GM18505 (cell line): ENCODE measurements at regions not wholly inside any gene's neighbourhood (a gene's known extent, or its start where the extent isn't known, plus 50 kb on each side); places are given as distances from the start of the nearest gene placed in this dataset.

Source experiments
- ATAC-seq: cut with Tn5 transposase; IDR thresholded peaks from one replicate; pipeline ENCODE4 v1.9.1; 2021; ENCODE audit not compliant: unreplicated experiment
- POLR2A ChIP-seq: IDR thresholded peaks from 4 replicates; pipeline ENCODE4 v1.6.1; 2011; ENCODE audit warnings: borderline replicate concordance; ENCODE audit not compliant: insufficient read depth, insufficient read length; ENCODE audit errors: extremely low read depth

- ATAC-seq: no peak
- no peak for TF ChIP-seq POLR2A
Measured at GRCh38 chr17:79461041-79461440, 149.8 kb downstream of the RBFOX3 start.

- no peak for TF ChIP-seq POLR2A
- ATAC-seq: no peak
Measured at GRCh38 chr17:79459846-79460245, 151.0 kb downstream of the RBFOX3 start.

- TF ChIP-seq POLR2A: no peak
- ATAC-seq: no peak
Measured at GRCh38 chr17:79459003-79459655, 151.7 kb downstream of the RBFOX3 start.

GRCh38 chr17:79458356-79458755 is 152.5 kb downstream of the RBFOX3 start:
- no peak for TF ChIP-seq POLR2A
- ATAC-seq: no peak

- TF ChIP-seq POLR2A: no peak
- ATAC-seq: no peak
Measured at GRCh38 chr17:79457889-79458288, 153.0 kb downstream of the RBFOX3 start.

- no peak for TF ChIP-seq POLR2A
- no peak for ATAC-seq
Measured at GRCh38 chr17:79457376-79457775, 153.5 kb downstream of the RBFOX3 start.

- no peak for ATAC-seq
- no peak for TF ChIP-seq POLR2A
Measured at GRCh38 chr17:79455636-79456035, 155.2 kb downstream of the RBFOX3 start.

- ATAC-seq: no peak
- TF ChIP-seq POLR2A: no peak
Measured at GRCh38 chr17:79454826-79455225, 156.0 kb downstream of the RBFOX3 start.

GRCh38 chr17:79453481-79453880 is 157.4 kb downstream of the RBFOX3 start:
- no peak for ATAC-seq
- TF ChIP-seq POLR2A: no peak

- no peak for ATAC-seq
- no peak for TF ChIP-seq POLR2A
Measured at GRCh38 chr17:79452706-79453105, 158.1 kb downstream of the RBFOX3 start.

- no peak for ATAC-seq
- TF ChIP-seq POLR2A: no peak
Measured at GRCh38 chr17:79451167-79451566, 159.7 kb downstream of the RBFOX3 start.

GRCh38 chr17:79446399-79447009 is 164.3 kb downstream of the RBFOX3 start:
- ATAC-seq: no peak
- no peak for TF ChIP-seq POLR2A

- no peak for ATAC-seq
- TF ChIP-seq POLR2A: no peak
Measured at GRCh38 chr17:79444198-79444597, 166.7 kb downstream of the RBFOX3 start.

- ATAC-seq: no peak
- no peak for TF ChIP-seq POLR2A
Measured at GRCh38 chr17:79443026-79443425, 167.8 kb downstream of the RBFOX3 start.

GRCh38 chr17:79441356-79442160 is 169.3 kb downstream of the RBFOX3 start:
- no peak for TF ChIP-seq POLR2A
- ATAC-seq: no peak

- TF ChIP-seq POLR2A: no peak
- ATAC-seq: no peak
Measured at GRCh38 chr17:79440251-79440650, 170.6 kb downstream of the RBFOX3 start.
